H9 (cell line): ENCODE measurements at regions not wholly inside any gene's neighbourhood (a gene's known extent, or its start where the extent isn't known, plus 50 kb on each side); places are given as distances from the start of the nearest gene placed in this dataset.

Experiments used
- DNase-seq: peaks from one replicate; pipeline ENCODE4 v3.0.0-alpha.2; 2017
- H2AFZ ChIP-seq: one replicate; pipeline ENCODE4 v1.6.1; 2013; ENCODE audit warnings: mild to moderate bottlenecking, low read length, control low read depth, moderate library complexity
- H2AK5ac ChIP-seq: 2 replicates; pipeline ENCODE4 v1.6.1; 2013; ENCODE audit warnings: low read length, control low read depth, mixed read lengths; ENCODE audit not compliant: insufficient read length
- H2BK120ac ChIP-seq: one replicate; pipeline ENCODE4 v1.6.1; 2013; ENCODE audit warnings: low read depth, mild to moderate bottlenecking, low read length, control low read depth, inconsistent platforms; ENCODE audit not compliant: poor library complexity, severe bottlenecking
- H2BK12ac ChIP-seq: 2 replicates; pipeline ENCODE4 v1.6.1; 2013; ENCODE audit warnings: low read length, control low read depth, mixed read lengths, low read depth; ENCODE audit not compliant: insufficient read length
- H2BK15ac ChIP-seq: 2 replicates; pipeline ENCODE4 v1.6.1; 2013; ENCODE audit warnings: low read depth, low read length, control low read depth
- H2BK20ac ChIP-seq: one replicate; pipeline ENCODE4 v1.6.1; 2013; ENCODE audit warnings: low read depth, mild to moderate bottlenecking, low read length, control low read depth, inconsistent platforms; ENCODE audit not compliant: poor library complexity, severe bottlenecking
- H2BK5ac ChIP-seq: 2 replicates; pipeline ENCODE4 v1.6.1; 2013; ENCODE audit warnings: low read length, control low read depth, mixed read lengths; ENCODE audit not compliant: insufficient read length
- H3K14ac ChIP-seq: 2 replicates; pipeline ENCODE4 v1.6.1; 2013; ENCODE audit warnings: low read length, control low read depth; ENCODE audit not compliant: insufficient read depth
- H3K18ac ChIP-seq: 2 replicates; pipeline ENCODE4 v1.6.1; 2013; ENCODE audit warnings: low read depth, mild to moderate bottlenecking, mixed read lengths, low read length, control low read depth; ENCODE audit not compliant: insufficient read length
- H3K23ac ChIP-seq: 2 replicates; pipeline ENCODE4 v1.6.1; 2013; ENCODE audit warnings: low read length, control low read depth, mixed read lengths, low read depth; ENCODE audit not compliant: insufficient read length
- H3K23me2 ChIP-seq: 2 replicates; pipeline ENCODE4 v1.6.1; 2013; ENCODE audit warnings: low read depth, mild to moderate bottlenecking, mixed read lengths, low read length, control low read depth; ENCODE audit not compliant: insufficient read length, poor library complexity, severe bottlenecking
- H3K27ac ChIP-seq: 2 replicates; pipeline ENCODE4 v1.5.1; 2013; ENCODE audit warnings: low read length, control low read depth, mixed read lengths, low read depth; ENCODE audit not compliant: insufficient read length
- H3K27me3 ChIP-seq: 2 replicates; pipeline ENCODE4 v1.6.1; 2013; ENCODE audit warnings: low read length, control low read depth, inconsistent platforms; ENCODE audit not compliant: insufficient read depth
- H3K4ac ChIP-seq: 2 replicates; pipeline ENCODE4 v1.6.1; 2013; ENCODE audit warnings: low read depth, mild to moderate bottlenecking, control low read depth, inconsistent platforms, low read length, moderate library complexity
- H3K4me1 ChIP-seq: 2 replicates; pipeline ENCODE4 v1.6.1; 2013; ENCODE audit warnings: low read length, control low read depth, inconsistent platforms; ENCODE audit not compliant: insufficient read depth
- H3K4me2 ChIP-seq: 2 replicates; pipeline ENCODE4 v1.6.1; 2013; ENCODE audit warnings: low read length, control low read depth, mixed read lengths; ENCODE audit not compliant: insufficient read length, insufficient read depth
- H3K56ac ChIP-seq: 2 replicates; pipeline ENCODE4 v1.6.1; 2013; ENCODE audit warnings: low read depth, mild to moderate bottlenecking, mixed read lengths, low read length, control low read depth; ENCODE audit not compliant: insufficient read length
- H3K79me1 ChIP-seq: 2 replicates; pipeline ENCODE4 v1.6.1; 2013; ENCODE audit warnings: low read depth, mild to moderate bottlenecking, moderate library complexity, low read length, control low read depth, inconsistent platforms; ENCODE audit not compliant: insufficient read depth, poor library complexity, severe bottlenecking
- H3K79me2 ChIP-seq: 2 replicates; pipeline ENCODE4 v1.6.1; 2013; ENCODE audit warnings: low read length, control low read depth, inconsistent platforms; ENCODE audit not compliant: insufficient read depth
- H3K9ac ChIP-seq: 2 replicates; pipeline ENCODE4 v1.6.1; 2013; ENCODE audit warnings: low read length, control low read depth, mixed read lengths; ENCODE audit not compliant: insufficient read length; ENCODE audit errors: extremely low read depth
- H3K9me3 ChIP-seq: one replicate; pipeline ENCODE4 v1.6.1; 2013; ENCODE audit warnings: low read depth, low read length, inconsistent platforms; ENCODE audit not compliant: control insufficient read depth
- H3T11ph ChIP-seq: one replicate; pipeline ENCODE4 v1.6.1; 2013; ENCODE audit warnings: mild to moderate bottlenecking, low read length, control low read depth, inconsistent platforms
- H4K20me1 ChIP-seq: one replicate; pipeline ENCODE4 v1.6.1; 2013; ENCODE audit not compliant: control insufficient read depth, insufficient read length, insufficient read depth
- H4K5ac ChIP-seq: 2 replicates; pipeline ENCODE4 v1.6.1; 2013; ENCODE audit warnings: low read depth, mild to moderate bottlenecking, mixed read lengths, low read length, control low read depth; ENCODE audit not compliant: insufficient read length
- H4K8ac ChIP-seq: replicated peaks from 2 replicates; pipeline ENCODE4 v1.6.1; 2013; ENCODE audit warnings: low read length, control low read depth, mixed read lengths, low read depth; ENCODE audit not compliant: insufficient read length
- H4K91ac ChIP-seq: 2 replicates; pipeline ENCODE4 v1.6.1; 2013; ENCODE audit warnings: low read depth, mild to moderate bottlenecking, moderate library complexity, mixed read lengths, low read length, control low read depth; ENCODE audit not compliant: insufficient read length
- H3K27ac Mint-ChIP-seq, 3 experiments: 2 replicates in 2 of 3; 3 replicates in 1 of 3; pipeline ENCODE4 v1.8.0; 2020 to 2021; ENCODE audit warnings: mixed read lengths in 3 of 3, mild to moderate bottlenecking in 1 of 3, moderate library complexity in 1 of 3
- H3K27me3 Mint-ChIP-seq: 2 replicates; pipeline ENCODE4 v1.8.0; 2021; ENCODE audit warnings: low read depth, mild to moderate bottlenecking, moderate library complexity, mixed read lengths
- H3K36me3 Mint-ChIP-seq, 3 experiments: 2 replicates in 2 of 3; 3 replicates in 1 of 3; pipeline ENCODE4 v1.8.0; 2020 to 2021; ENCODE audit warnings: low read depth in 3 of 3, mixed read lengths in 3 of 3; ENCODE audit not compliant: insufficient read depth in 1 of 3
- H3K4me1 Mint-ChIP-seq, 2 experiments: 2 replicates each; pipeline ENCODE4 v1.8.0; 2020; ENCODE audit warnings: mixed read lengths in 2 of 2
- H3K4me3 Mint-ChIP-seq, 2 experiments: 2 replicates in 1 of 2; 3 replicates in 1 of 2; pipeline ENCODE4 v1.8.0; 2020 to 2021; ENCODE audit warnings: mild to moderate bottlenecking in 2 of 2, mixed read lengths in 2 of 2, moderate library complexity in 1 of 2
- H3K9me3 Mint-ChIP-seq, 2 experiments: 2 replicates in 1 of 2; 3 replicates in 1 of 2; pipeline ENCODE4 v1.8.0; 2020; ENCODE audit warnings: mild to moderate bottlenecking in 2 of 2, mixed read lengths in 2 of 2, moderate library complexity in 1 of 2
- WGBS: extraction: QIAGEN DNeasy Blood & Tissue Kit; methylation state at CpG from one replicate; pipeline ENCODE4 v1.1.7; 2013; ENCODE audit warnings: missing lambda C conversion rate, low lambda C conversion rate, mixed read lengths; ENCODE audit not compliant: insufficient read length; ENCODE audit errors: extremely low coverage; 5-methylcytosine and 5-hydroxymethylcytosine counted together
- TF ChIP-seq, protein P1 (sequence below): fragments of 200-600 bp; sonication (generic); conservative IDR thresholded peaks from 3 replicates; pipeline ENCODE4 v1.8.0; 2021; ENCODE audit warnings: antibody characterized with exemption, mild to moderate bottlenecking

DNA sequence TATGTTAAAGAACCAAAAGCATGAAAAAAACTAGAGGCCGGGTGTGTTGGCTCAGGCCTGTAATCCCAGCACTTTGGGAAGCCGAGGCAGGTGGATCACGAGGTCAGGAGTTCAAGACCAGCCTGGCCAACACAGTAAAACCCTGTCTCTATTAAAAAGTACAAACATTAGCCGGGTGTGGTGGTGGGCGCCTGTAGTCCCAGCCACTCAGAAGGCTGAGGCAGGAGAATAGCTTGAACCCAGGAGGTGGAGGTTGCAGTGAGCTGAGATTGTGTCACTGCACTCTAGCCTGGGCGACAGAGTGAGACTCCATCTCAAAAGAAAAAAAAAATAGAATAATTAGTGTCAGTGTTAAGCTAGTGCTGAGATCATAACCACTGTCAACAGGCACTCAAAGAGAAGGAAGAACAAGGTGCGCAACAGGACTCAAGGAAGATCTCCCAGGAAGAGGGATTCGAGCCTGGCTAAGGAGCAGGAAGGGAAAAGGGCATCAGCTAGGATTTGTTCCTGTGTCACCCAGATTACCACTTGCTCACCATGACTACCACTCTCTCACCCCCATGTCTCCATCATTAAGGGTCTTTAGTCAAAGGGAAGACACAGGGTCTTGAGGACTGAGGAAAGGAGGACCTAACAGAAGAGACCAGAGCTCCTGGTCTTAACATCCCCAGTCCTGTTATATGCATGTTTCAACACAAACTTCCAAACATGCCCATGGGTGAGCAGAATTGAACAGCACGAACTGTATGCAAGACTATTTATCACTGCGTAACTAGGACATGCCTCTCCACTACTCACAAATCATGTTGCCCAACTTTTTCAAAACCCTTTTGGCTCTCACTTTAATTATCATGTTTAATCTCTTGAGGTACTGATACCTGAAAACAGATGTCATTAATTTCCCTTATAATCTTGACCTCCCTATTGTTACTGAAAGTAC is 88.3 kb upstream of the PLEKHM1 start:
- no peak overlapping the region for H3K9ac ChIP-seq
- H3K27me3 ChIP-seq, result no peaks in the 10 kb centered on the region
- no peak overlapping the region for H3K23ac ChIP-seq
- peaks cover 15 to 39% (median 35%) of the 10 kb centered on the region in 3 experiments; a peak in 6 of 7 replicates for H3K36me3 Mint-ChIP-seq
- H3K18ac ChIP-seq, result no peak overlapping the region
- no peak overlapping the region for H2BK120ac ChIP-seq
- H4K91ac ChIP-seq, result no peak overlapping the region
- H3K4ac ChIP-seq, result no peak overlapping the region
- H3K4me3 Mint-ChIP-seq, result no peak overlapping the region
- no peak overlapping the region for H2BK15ac ChIP-seq
- H3K14ac ChIP-seq, result no peak overlapping the region
- H3K4me1 Mint-ChIP-seq, result peaks cover 42 to 46% of the 10 kb centered on the region in 2 experiments
- peaks cover 45% of the 10 kb centered on the region; the same call in 1 of the 2 replicates for H3K79me2 ChIP-seq
- no peak overlapping the region for H2BK12ac ChIP-seq
- no CpG with 5 or more reads among the region's 10 CpGs for WGBS
- no peak overlapping the region for H3K4me2 ChIP-seq
- no peak overlapping the region for H3K56ac ChIP-seq
- peaks cover 24% of the 10 kb centered on the region for H3K79me1 ChIP-seq
- H2AFZ ChIP-seq, result no peak overlapping the region
- no peak overlapping the region for H2AK5ac ChIP-seq
- DNase-seq, result peak; percentile 28
- H3K27ac ChIP-seq, result no peak overlapping the region
- no peak overlapping the region for H3T11ph ChIP-seq
- H3K23me2 ChIP-seq, result peaks cover 4% of the 10 kb centered on the region
- TF ChIP-seq, protein P1, sequence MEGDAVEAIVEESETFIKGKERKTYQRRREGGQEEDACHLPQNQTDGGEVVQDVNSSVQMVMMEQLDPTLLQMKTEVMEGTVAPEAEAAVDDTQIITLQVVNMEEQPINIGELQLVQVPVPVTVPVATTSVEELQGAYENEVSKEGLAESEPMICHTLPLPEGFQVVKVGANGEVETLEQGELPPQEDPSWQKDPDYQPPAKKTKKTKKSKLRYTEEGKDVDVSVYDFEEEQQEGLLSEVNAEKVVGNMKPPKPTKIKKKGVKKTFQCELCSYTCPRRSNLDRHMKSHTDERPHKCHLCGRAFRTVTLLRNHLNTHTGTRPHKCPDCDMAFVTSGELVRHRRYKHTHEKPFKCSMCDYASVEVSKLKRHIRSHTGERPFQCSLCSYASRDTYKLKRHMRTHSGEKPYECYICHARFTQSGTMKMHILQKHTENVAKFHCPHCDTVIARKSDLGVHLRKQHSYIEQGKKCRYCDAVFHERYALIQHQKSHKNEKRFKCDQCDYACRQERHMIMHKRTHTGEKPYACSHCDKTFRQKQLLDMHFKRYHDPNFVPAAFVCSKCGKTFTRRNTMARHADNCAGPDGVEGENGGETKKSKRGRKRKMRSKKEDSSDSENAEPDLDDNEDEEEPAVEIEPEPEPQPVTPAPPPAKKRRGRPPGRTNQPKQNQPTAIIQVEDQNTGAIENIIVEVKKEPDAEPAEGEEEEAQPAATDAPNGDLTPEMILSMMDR, result no peak
- H4K20me1 ChIP-seq, result no peaks in the 10 kb centered on the region
- no peaks in the 10 kb centered on the region for H3K9me3 ChIP-seq
- H2BK20ac ChIP-seq, result no peak overlapping the region
- no peaks in the 10 kb centered on the region for H3K27me3 Mint-ChIP-seq
- H4K8ac ChIP-seq, result no peak overlapping the region
- H3K9me3 Mint-ChIP-seq, result no peaks in the 10 kb centered on the region
- peak overlapping the region in 2 of 3 experiments; percentile 3 to 25; a peak in 1 of 7 replicates for H3K27ac Mint-ChIP-seq
- no peak overlapping the region for H4K5ac ChIP-seq
- H2BK5ac ChIP-seq, result no peak overlapping the region
- H3K4me1 ChIP-seq, result peaks cover 5% of the 10 kb centered on the region; the same call in 1 of the 2 replicates
